ENCODE measurements at regions not wholly inside any gene's neighbourhood (a gene's known extent, or its start where the extent isn't known, plus 50 kb on each side); places are given as distances from the start of the nearest gene placed in this dataset.

GRCh38 chr9:107169796-107170195, 113.3 kb upstream of the RAD23B start:
- Histone ChIP-seq H3K36me3 (ENCODE audit: control insufficient read depth in 1 of 2, insufficient read depth in 2 of 2, low read length in 2 of 2) (no peaks in the 10 kb centered on the region), H3K23ac (ENCODE audit: low read length) (no peak overlapping the region), H3K4me1 (ENCODE audit: control insufficient read depth in 1 of 2, insufficient read depth in 2 of 2, low read length in 2 of 2) (peaks cover 3 to 5% of the 10 kb centered on the region in 2 experiments), H2BK120ac (ENCODE audit: insufficient read depth, low read length, poor library complexity) (no peak overlapping the region), H3K9me3 (ENCODE audit: insufficient read depth, low read depth, low read length) (no peaks in the 10 kb centered on the region), H3K14ac (ENCODE audit: low read length) (no peak overlapping the region), H3K4me2 (ENCODE audit: low read length) (no peak overlapping the region), H3K79me2 (ENCODE audit: control insufficient read depth, insufficient read depth, low read length, poor library complexity) (no peaks in the 10 kb centered on the region), H2AK5ac (ENCODE audit: low read length) (peak overlapping the region; percentile 59), H3K27me3 (ENCODE audit: insufficient read depth, low read length) (no peaks in the 10 kb centered on the region), H3K4me3 (ENCODE audit: low read depth, low read length) (no peak overlapping the region), H3K4ac (ENCODE audit: low read depth, low read length) (no peak overlapping the region), H2BK5ac (ENCODE audit: low read depth, low read length, poor library complexity) (no peak overlapping the region), H3K79me1 (ENCODE audit: low read length) (peaks cover 5% of the 10 kb centered on the region), H3K18ac (ENCODE audit: low read length) (no peak overlapping the region), H4K8ac (ENCODE audit: low read depth, low read length) (no peak overlapping the region), H3K9ac (ENCODE audit: low read length) (no peak overlapping the region), H4K91ac (ENCODE audit: low read depth, low read length) (no peak overlapping the region), H2AFZ (ENCODE audit: insufficient read depth, low read length, poor library complexity) (no peak overlapping the region), H2BK12ac (ENCODE audit: low read length) (peak overlapping the region; percentile 26), H4K12ac (ENCODE audit: low read depth, low read length) (no peak overlapping the region), H3K27ac (ENCODE audit: low read depth, low read length) (no peak overlapping the region)
- DNase-seq: no peak
- no CpG with 5 or more reads among the region's 5 CpGs for WGBS (ENCODE audit: extremely low coverage, insufficient coverage, insufficient read length)

- Histone ChIP-seq H3K4me3 (ENCODE audit: low read depth, low read length) (no peak overlapping the region), H3K4ac (ENCODE audit: low read depth, low read length) (no peak overlapping the region), H2BK12ac (ENCODE audit: low read length) (no peak overlapping the region), H3K4me1 (ENCODE audit: control insufficient read depth in 1 of 2, insufficient read depth in 2 of 2, low read length in 2 of 2) (peaks cover 6 to 11% of the 10 kb centered on the region in 2 experiments), H2BK120ac (ENCODE audit: insufficient read depth, low read length, poor library complexity) (no peak overlapping the region), H2AK5ac (ENCODE audit: low read length) (no peak overlapping the region), H3K23ac (ENCODE audit: low read length) (no peak overlapping the region), H3K9me3 (ENCODE audit: insufficient read depth, low read depth, low read length) (no peaks in the 10 kb centered on the region), H3K27me3 (ENCODE audit: insufficient read depth, low read length) (no peaks in the 10 kb centered on the region), H4K12ac (ENCODE audit: low read depth, low read length) (no peak overlapping the region), H3K36me3 (ENCODE audit: control insufficient read depth in 1 of 2, insufficient read depth in 2 of 2, low read length in 2 of 2) (no peaks in the 10 kb centered on the region), H4K91ac (ENCODE audit: low read depth, low read length) (no peak overlapping the region), H3K9ac (ENCODE audit: low read length) (no peak overlapping the region), H3K27ac (ENCODE audit: low read depth, low read length) (no peak overlapping the region), H3K79me2 (ENCODE audit: control insufficient read depth, insufficient read depth, low read length, poor library complexity) (no peaks in the 10 kb centered on the region), H3K79me1 (ENCODE audit: low read length) (peaks cover 10% of the 10 kb centered on the region), H4K8ac (ENCODE audit: low read depth, low read length) (no peak overlapping the region), H2BK5ac (ENCODE audit: low read depth, low read length, poor library complexity) (no peak overlapping the region), H2AFZ (ENCODE audit: insufficient read depth, low read length, poor library complexity) (no peak overlapping the region), H3K14ac (ENCODE audit: low read length) (no peak overlapping the region), H3K4me2 (ENCODE audit: low read length) (no peak overlapping the region), H3K18ac (ENCODE audit: low read length) (no peak overlapping the region)
- no peak for DNase-seq
- no CpG with 5 or more reads among the region's 5 CpGs for WGBS (ENCODE audit: extremely low coverage, insufficient coverage, insufficient read length)
Observed at GRCh38 chr9:107170801-107171200, 112.3 kb upstream of the RAD23B start.

GRCh38 chr9:107172160-107172978, 110.7 kb upstream of the RAD23B start:
- Histone ChIP-seq H3K4me1 (ENCODE audit: control insufficient read depth in 1 of 2, insufficient read depth in 2 of 2, low read length in 2 of 2) (peaks cover 16 to 22% of the 10 kb centered on the region in 2 experiments), H4K8ac (ENCODE audit: low read depth, low read length) (no peak overlapping the region), H3K79me1 (ENCODE audit: low read length) (peaks cover 18% of the 10 kb centered on the region), H2BK120ac (ENCODE audit: insufficient read depth, low read length, poor library complexity) (no peak overlapping the region), H4K12ac (ENCODE audit: low read depth, low read length) (no peak overlapping the region), H3K27me3 (ENCODE audit: insufficient read depth, low read length) (no peaks in the 10 kb centered on the region), H3K4me2 (ENCODE audit: low read length) (no peak overlapping the region), H2AK5ac (ENCODE audit: low read length) (no peak overlapping the region), H3K4ac (ENCODE audit: low read depth, low read length) (no peak overlapping the region), H3K23ac (ENCODE audit: low read length) (no peak overlapping the region), H3K36me3 (ENCODE audit: control insufficient read depth in 1 of 2, insufficient read depth in 2 of 2, low read length in 2 of 2) (no peaks in the 10 kb centered on the region), H3K4me3 (ENCODE audit: low read depth, low read length) (no peak overlapping the region), H3K27ac (ENCODE audit: low read depth, low read length) (no peak overlapping the region), H3K9me3 (ENCODE audit: insufficient read depth, low read depth, low read length) (no peaks in the 10 kb centered on the region), H3K14ac (ENCODE audit: low read length) (no peak overlapping the region), H2AFZ (ENCODE audit: insufficient read depth, low read length, poor library complexity) (no peak overlapping the region), H3K9ac (ENCODE audit: low read length) (no peak overlapping the region), H2BK12ac (ENCODE audit: low read length) (no peak overlapping the region), H3K79me2 (ENCODE audit: control insufficient read depth, insufficient read depth, low read length, poor library complexity) (no peaks in the 10 kb centered on the region), H4K91ac (ENCODE audit: low read depth, low read length) (no peak overlapping the region), H3K18ac (ENCODE audit: low read length) (no peak overlapping the region), H2BK5ac (ENCODE audit: low read depth, low read length, poor library complexity) (no peak overlapping the region)
- peak; percentile 70 to 95 for DNase-seq
- WGBS (ENCODE audit: extremely low coverage, insufficient coverage, insufficient read length): no CpG with 5 or more reads among the region's 4 CpGs

GRCh38 chr9:107172979-107173347, 110.1 kb upstream of the RAD23B start:
- Histone ChIP-seq H3K36me3 (ENCODE audit: control insufficient read depth in 1 of 2, insufficient read depth in 2 of 2, low read length in 2 of 2) (no peaks in the 10 kb centered on the region), H3K4ac (ENCODE audit: low read depth, low read length) (no peak overlapping the region), H4K8ac (ENCODE audit: low read depth, low read length) (no peak overlapping the region), H2BK120ac (ENCODE audit: insufficient read depth, low read length, poor library complexity) (no peak overlapping the region), H3K27ac (ENCODE audit: low read depth, low read length) (no peak overlapping the region), H3K9me3 (ENCODE audit: insufficient read depth, low read depth, low read length) (no peaks in the 10 kb centered on the region), H3K4me1 (ENCODE audit: control insufficient read depth in 1 of 2, insufficient read depth in 2 of 2, low read length in 2 of 2) (peaks cover 18 to 24% of the 10 kb centered on the region in 2 experiments), H3K9ac (ENCODE audit: low read length) (no peak overlapping the region), H3K4me2 (ENCODE audit: low read length) (no peak overlapping the region), H2AK5ac (ENCODE audit: low read length) (no peak overlapping the region), H3K4me3 (ENCODE audit: low read depth, low read length) (no peak overlapping the region), H3K18ac (ENCODE audit: low read length) (no peak overlapping the region), H2AFZ (ENCODE audit: insufficient read depth, low read length, poor library complexity) (no peak overlapping the region), H3K14ac (ENCODE audit: low read length) (no peak overlapping the region), H4K91ac (ENCODE audit: low read depth, low read length) (no peak overlapping the region), H3K79me2 (ENCODE audit: control insufficient read depth, insufficient read depth, low read length, poor library complexity) (no peaks in the 10 kb centered on the region), H3K79me1 (ENCODE audit: low read length) (peaks cover 18% of the 10 kb centered on the region), H3K27me3 (ENCODE audit: insufficient read depth, low read length) (no peaks in the 10 kb centered on the region), H2BK12ac (ENCODE audit: low read length) (no peak overlapping the region), H3K23ac (ENCODE audit: low read length) (no peak overlapping the region), H4K12ac (ENCODE audit: low read depth, low read length) (no peak overlapping the region), H2BK5ac (ENCODE audit: low read depth, low read length, poor library complexity) (no peak overlapping the region)
- DNase-seq: peak in 1 of 2 donors; percentile 41
- WGBS (ENCODE audit: extremely low coverage, insufficient coverage, insufficient read length): no CpG with 5 or more reads among the region's 6 CpGs
